Midbrain (tissue), 1 donor: ENCODE measurements at regions not wholly inside any gene's neighbourhood (a gene's known extent, or its start where the extent isn't known, plus 50 kb on each side); places are given as distances from the start of the nearest gene placed in this dataset.

Experiments
- DNase-seq: peaks from one replicate; lab custom pipeline; 2025; lab: John Stamatoyannopoulos, UW

DNA sequence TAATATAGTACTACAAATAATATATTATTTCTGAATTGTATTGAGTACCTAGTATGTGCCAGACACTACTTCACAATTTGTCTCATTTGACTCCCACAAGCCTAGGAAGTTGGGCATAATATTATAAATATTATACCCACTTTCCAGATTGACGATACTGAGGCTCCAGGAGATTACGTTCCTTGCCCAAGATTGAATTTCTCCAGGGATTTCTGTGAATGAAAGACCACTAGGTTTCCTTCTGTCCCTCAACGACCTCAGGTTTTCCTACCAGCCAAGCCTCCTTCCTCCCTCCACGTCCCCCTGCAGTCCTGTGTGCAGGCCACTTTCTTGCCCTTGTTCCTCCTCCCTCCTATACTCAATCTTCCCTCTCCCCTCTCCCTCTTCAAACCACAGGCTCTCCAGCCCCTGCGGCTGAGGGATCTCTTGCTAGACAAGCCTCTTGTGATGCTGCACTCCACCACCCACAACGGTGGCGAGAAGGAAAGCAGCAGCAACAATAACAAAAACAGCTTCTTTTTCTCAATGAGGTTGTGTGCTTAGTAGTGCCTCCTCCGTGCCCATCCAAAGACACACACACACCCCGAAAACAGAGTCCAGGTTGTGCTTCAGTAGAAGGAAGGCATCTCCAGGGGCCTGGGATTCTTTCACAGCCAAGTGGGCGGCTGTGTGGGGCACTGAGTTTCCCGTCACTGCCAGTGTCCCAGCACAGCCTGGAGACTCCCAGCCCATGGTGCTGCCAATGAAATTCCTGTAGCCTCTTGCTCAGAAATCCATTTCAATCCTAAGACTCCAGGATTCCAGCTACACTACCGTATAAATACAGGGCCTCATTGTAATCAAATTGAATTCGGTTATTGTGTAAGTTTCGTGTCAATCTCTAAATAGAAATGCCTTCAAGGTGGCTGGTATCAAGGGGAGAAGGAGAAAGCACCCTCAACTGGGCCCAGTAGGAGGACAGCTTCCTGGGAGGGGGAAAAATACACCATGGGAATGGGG is 94.4 kb downstream of the NCR2 start:
- DNase-seq: no peak

DNA sequence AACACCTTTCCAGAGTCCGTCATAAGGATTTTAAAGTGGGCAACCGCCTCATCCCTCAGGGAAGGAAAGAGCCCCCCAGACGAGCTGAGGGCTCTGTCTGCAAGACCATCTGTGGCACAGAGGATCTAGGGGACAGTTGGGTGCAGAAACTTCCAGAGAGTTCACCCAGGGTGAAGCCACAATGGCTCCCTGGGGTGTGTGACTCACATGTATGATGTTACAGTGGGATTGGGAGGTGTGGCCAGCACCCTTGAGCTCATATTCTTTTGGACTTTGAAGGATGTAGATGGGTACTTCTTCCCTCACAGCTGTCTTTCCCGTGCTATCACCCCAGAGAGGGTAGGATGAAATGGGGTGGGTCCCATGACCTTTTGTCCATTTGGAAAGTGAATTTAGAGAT is 95.5 kb downstream of the NCR2 start:
- DNase-seq: no peak

DNA sequence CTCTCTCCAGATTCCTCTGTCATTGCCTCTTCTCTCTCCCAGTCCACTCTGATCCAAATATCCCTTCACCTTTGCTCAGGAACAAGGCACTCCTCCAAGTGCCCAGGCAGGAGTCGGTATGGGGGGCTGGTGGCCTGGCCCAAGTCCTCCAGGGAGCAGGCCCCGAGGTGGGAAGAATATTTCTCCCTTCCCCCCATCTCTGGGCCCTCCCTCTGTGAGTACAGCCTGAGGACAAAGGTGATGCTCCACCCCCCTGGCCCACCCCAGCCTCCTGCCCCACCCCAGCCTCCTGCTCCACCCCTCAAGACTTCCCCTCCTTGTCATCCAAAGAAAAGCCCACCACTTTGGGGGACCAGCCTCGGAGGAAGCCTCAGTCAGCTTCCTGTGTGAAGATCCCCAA is 96.9 kb downstream of the NCR2 start:
- no peak for DNase-seq

DNA sequence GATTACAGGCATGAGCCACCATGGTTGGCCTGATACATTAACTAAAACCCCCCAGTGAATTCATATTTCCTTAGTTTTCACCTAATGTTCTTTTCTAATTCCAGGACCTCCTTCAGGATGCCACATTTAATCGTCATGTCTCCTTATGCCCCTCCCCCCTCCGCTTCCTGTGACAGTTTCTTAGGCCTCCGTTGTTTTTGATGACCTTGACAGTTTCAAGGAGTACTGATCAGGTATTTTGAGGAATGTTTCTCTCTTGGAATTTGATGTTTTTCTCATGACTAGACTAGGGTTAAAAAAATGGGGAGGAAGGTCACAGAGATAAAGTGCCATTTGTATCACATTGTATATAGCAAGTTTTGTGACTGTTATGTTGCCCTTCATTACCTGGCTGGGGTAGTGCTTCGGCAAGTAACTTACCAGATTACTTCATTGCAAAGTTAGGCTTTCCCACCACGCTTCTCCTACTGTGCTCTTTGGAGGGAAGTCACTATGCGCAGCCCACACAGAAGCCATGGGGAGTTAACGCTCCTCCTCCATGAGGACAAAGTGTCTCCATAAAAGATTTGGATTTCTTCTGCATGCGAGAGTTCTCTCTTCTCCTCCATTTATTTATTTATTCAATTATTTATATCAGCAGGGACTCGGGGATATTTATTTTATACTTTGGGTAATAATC is 99.5 kb downstream of the NCR2 start:
- no peak for DNase-seq

DNA sequence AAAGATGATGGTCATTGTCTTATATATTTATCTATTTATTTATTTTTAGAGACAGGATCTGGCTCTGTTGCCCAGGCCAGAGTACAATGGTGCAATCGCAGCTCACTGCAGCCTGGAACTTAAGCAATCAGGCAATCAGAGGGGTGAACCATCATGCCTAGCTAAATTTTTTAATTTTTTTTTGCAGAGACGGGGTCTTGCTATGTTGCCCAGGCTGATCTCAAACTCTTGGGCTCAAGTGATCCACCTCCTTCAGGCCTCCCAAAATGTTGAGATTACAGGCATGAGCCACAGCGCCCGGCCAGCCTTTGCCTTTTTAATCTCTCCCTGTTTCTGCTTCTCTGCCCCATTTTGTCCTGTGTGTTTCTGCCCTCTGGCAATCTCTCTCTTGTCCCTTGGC is 102.2 kb downstream of the NCR2 start:
- DNase-seq: no peak

DNA sequence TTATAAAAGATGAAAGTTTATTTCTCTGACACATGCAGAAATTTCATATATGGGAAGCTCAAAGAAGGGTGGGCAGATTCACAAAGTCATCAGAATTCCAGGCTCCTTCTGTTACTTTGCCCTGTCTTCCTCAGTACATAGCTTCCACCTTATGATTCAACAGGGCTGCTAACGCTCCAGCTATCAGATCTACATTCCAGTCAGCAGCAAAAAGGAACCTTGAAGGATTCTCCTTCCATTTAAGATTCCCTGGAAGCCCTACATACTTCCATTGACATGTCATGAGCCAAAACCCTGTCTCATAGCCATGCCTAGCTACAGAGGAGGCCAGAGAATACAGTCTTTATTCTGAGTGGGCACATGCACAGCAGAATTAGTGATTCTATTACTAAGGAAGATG is 103.3 kb downstream of the NCR2 start:
- no peak for DNase-seq

DNA sequence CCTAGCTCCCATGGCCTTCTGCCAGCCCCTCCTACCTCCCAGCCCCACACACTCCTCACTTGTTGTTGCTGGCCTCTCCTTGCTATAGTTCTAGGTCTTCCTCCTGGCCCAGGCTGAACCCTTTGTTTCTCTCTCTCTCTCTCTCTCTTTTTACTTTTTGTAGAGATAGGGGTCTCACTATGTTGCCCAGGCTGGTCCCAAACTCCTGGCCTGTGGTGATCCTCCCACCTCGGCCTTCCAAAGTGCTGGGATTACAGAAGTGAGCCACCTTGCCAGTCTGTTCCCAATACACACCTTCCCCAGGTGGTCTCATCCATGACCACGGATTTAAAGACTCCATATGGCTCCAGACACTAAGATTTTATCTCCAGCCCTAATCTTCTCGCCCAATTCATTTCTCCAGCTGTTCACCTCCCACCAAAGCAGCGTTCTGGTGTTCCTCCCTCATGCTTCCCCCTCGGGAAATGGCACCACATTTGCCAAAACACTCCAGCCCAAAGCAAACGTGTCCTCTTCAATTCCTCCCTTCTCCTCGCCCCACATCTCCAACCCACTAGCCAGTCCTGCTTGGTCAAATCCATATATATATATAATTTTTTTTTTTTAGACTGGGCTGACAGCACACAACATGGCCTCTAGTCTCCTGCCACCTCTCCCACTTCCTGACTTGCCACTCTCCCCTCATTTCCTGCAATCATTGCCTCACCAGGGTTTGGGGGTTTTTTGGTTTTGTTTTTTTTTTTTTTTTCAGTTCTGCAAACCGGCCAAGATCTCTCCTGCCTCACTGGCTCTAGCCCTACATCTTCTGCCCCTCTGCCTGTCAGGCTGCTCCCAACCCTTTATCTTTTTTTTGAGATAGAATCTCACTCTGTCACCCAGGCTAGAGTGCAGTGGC is 104.4 kb downstream of the NCR2 start:
- DNase-seq: no peak

DNA sequence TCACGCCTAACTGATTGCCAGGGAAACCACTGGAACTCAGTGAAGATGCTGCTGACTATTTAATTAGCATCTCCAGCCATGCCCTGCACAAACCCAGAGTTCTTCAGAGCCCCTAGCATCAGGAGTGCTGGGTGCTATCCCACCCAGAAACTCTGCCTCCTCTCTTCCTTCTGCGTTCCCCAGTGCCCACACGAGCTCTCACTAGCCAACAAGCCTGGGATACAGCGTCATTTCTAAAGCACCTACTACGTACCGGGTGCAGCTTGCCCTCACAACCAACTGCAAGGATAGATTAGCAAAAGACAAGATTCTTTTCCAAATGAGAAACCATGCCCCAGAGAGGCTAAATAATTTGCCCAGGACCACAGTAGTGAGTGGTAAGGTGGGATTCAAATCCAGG is 105.2 kb upstream of the FOXP4 start:
- DNase-seq: no peak

DNA sequence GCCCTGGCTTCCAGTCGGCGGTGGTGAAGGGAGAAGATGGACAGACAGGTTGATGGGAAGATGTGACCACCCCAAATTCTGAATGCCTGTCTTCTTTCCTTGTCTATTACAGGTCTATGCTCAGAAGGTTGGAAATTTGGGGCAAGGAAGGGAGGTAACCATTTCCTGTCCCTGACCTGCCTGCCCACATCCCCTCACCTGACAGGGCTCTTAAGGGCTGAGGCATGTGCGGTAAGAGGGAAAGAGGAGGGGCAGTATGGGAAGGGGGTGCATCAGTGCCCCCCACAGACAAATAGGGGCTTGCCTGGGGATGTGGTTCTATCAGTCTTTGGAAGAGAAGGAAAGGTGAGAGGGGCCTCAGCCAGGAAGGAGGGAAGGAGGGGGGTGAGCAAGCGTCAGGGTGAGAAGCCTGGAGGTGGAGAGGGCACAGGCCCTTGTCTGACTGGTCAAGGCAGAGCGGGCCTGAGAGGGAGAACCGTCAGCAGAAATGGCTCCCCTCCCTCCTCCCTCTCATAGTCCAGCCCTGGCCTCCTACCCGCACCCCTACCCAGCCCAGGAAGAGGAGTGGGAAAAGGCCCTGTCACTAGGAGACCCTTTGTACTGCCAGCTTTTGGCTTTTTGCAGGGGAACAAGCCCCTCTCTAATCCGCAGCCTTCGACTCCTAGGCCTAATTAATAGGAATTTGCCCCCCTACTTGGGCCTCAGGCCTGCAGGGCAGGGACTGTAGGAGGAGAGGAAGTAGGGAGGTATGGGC is 104.4 kb upstream of the FOXP4 start:
- no peak for DNase-seq

DNA sequence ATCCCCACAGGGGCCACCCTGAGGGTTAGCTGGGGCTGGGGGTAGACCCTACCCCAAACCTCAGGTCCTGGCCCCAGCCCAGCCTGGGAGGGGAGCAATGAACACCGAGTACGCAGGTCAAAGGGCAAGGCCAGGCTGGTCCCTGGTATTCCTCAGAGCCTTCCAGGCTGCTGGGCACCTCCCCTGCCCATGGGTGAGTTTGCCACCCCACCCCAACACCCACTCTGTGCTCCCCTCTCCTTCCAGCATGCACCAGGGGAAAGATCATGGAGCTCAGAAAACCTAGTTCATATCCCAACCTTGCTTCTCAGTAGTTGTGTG is 103.9 kb upstream of the FOXP4 start:
- no peak for DNase-seq

DNA sequence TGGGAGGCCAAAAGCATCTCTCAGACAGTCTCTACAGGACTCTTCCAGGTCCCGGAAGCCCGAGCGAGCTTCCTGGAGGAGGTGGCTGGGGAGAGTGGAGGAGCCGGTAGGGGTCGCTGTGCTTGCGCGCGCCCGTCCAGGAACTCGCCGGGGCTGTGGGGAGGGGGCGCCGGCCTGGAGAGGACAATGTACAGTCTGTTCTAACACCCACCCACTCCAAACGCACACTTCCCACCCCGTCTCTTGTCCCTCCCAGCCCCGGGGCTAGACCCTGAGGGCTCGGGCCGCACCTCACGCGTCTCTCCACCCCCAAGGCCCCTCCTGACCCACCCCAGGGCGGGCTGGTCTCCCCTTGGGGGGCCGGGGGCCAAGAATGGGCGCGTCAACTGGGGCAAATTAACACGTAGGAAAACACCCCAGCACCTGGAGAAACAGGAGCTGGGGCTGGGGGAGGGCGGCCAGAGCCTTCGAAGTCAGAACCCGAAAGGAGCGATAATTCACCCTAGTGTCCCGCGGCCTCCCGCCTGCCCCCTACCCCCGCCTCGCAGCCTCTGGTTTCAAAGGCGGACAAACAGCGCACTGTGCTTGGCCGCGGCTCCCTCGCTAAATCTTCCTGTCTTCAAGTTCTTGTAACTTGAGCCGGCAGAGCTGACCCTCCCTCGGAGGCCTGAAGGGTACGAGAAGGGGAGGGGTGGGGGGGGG is 103.2 kb upstream of the FOXP4 start:
- no peak for DNase-seq

DNA sequence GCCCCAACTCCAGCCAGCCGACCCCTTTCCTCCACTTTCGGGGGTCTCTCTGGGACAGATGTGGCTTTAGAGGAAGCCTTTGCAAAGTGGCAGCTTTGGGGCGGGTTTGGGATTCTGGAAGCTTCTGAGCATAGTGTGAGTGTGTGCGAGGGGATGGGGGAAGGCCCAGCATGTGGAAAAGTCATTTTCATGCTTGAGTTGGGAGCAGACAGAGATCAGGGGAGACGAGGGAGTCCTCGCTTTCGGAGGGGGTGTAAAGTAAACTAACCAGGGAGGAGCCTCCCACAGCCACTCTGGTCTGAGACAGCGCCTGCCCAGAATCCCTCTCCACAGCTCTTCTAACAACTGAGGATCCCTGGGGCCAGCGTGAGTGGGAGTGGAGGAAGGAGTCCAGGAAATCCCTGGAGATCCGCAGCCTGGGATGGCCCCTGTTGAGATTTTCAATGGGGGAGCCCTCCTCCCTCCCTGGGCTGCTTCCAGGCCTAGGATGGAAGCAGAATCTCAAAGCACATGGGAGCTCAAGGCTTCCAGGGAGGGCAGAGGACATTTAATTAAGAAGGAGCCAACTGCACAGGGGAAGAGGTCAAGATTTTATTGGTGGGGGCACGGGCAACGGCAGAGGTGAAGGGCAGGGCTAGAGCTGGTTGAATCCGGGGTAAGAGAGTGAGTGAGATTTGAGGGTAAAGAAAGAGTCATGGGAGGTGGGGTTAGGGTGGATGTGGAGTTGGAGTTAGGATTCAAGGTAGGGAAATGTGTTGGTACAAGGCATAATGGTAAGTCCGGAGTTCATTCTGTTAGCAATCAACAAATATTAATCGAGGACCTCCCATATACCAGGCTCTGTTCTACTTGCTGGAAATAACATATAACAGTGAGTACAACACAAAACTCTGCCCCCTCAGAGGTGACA is 102.3 kb upstream of the FOXP4 start:
- no peak for DNase-seq

DNA sequence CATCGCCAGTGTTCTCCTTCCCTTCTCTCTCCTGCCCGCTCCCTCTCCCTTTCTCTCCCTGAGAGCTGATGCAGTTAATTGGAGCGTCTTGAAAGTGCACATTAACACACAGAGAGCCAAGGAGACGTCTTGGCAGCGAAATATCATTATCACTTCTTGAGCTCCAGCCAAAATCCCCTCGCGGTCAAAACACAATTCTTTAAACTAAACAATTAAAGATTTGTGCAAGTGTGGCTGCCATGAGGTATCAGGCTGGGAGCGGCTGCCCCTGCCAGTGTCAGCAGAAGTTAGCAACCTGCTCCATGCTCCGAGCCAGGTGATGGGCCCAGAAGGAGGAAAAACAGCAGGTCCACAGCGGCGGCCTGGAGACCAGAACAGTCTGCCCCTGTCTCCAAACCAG is 100.9 kb upstream of the FOXP4 start:
- DNase-seq: no peak

DNA sequence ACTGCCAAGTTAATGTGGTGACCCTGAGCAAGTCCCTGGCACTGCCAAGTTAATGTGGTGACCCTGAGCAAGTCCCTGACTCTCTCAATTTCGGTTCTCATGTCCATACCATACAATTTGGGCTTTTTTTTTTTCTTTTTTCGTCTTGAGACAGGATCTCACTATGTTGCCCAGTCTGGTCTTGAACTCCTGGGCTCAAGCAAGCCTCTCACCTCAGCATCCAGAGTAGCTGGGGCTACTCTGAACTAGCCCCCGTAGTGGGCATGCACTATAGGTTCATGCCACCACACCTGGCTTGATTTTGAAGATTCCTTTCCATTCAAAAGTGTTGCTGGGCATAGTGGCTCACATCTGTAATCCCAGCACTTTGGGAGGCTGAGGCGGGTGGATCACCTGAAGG is 100.0 kb upstream of the FOXP4 start:
- no peak for DNase-seq

DNA sequence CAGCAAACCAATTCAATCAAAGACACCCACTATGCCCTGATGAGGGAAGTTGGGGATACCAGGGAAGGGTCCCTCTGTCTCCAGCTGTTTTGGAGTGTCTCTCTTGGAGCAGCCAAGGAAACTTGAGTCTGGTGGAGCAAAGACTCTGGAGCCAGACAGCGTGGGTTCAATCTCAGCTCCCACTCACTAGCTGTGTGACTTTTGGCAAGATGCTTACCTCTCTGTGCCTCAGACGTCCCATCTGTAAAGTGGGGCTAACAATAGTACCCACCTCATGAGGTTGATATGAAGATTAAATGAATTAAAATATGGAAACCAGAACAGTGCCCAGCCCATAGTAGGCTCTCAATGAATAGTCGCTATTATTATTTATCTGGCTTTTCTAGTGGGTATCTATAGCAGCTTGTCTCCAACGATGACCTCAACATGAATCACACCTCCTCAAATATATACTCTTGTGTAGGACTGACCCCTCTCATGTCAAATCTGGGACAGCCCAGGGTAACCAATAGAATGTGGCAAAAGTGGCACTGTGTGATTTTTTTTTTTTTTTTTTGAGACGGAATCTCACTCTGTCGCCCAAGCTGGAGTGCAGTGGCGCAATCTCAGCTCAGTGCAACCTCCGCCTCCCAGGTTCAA is 99.2 kb upstream of the FOXP4 start:
- DNase-seq: no peak

DNA sequence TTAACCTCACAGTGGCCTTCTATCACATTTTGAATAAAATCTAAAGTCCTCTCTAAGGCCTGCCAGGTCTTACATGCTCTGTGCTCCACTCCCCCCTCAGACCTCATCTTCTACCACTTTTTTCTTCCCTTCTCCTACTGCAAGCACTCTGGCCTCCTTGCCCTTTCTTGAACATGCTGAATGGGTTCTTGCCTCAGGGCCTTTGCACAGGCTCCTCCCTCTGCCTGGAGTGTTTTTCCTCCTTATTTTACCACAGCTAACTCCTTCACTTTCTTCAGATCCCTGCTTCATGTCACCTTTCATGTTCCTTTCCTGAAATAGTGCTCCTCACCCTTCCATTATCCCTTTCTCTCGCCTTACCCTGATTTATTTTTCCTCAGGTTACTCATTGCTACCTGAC is 97.9 kb upstream of the FOXP4 start:
- DNase-seq: no peak

DNA sequence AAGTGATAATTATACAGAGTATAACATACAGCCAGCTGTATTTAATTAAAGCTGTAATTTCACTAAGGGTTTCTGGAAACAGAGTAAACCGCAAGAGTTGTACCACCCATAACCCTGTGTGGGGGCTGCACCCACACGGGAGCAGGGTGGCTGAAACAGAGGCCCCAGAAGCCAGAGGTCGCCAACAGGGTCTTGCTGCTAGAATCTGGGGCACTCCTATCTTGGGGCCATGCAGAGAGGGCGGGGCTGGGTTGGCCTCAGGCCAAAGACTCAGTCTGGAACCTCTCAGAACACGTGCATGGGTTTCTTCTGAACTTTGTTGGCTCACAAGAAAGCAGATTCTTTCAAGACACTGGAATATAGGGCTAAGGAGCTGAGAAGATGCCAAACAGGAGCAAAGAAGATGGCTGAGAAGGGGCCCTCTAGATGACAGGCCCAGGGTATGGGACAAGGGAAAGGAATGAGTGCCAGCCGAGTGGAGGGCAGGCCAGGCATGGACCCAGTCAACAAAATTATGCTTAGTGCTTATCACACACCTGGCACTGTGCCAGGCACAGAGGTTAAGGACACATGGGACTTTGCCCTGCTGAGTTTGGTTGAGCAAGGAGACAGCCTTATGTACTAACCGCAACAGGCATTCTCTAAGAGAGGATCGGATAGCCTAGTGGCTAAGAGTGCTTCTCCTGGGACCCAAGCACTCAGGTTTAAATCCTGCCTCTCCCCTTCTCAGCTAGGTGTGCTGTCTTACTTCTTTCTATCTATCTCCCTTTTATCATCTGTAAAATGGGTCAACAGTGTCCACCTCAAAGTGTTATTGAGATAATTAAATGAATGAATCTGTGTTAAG is 96.6 kb upstream of the FOXP4 start:
- DNase-seq: no peak

DNA sequence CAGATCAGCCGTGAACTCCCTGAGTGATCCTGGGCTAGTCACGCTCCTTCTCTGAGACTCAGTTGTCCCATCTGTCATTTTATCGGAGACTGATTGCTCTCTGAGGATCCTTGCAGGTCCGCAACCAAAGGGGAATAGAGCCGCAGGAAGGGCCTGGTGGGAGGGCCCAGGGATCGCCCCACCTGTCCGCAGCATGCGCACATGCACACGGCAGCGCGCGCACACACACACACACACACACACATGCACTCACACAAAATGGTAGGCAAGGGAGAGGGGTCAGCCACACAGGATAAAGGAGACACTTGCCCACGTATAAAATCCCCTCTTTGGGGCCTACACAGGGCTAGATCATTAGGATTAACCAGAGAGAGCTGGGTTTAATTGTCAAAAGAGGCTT is 95.6 kb upstream of the FOXP4 start:
- no peak for DNase-seq

DNA sequence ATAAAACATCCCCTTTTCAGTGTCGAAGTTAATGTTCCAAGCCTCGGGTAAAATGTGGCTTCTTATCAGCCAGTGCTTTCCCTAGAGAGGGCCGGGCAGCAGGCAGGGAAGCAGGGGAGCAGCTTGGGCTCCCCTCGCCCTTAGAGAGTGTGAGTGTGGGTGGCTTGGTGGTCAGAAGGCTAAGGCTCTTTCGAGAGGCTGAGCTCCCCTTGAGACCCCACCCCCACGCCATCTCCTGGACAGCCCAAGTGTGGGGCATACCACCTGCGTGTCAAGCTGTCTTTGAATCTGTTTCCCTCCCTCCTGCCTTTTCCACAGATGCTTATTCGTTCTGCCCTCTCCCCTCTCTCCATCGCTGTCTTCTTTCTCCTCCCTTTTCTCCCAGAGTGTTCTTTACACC is 95.1 kb upstream of the FOXP4 start:
- no peak for DNase-seq
